H1 (cell line): ENCODE measurements at regions not wholly inside any gene's neighbourhood (a gene's known extent, or its start where the extent isn't known, plus 50 kb on each side); places are given as distances from the start of the nearest gene placed in this dataset.

Experiments used
- CTCF ChIA-PET: fragments of 300-600 bp; sonication (Branson Sonifier 250); formaldehyde crosslinking; loops from one replicate; lab custom pipeline; 2021; ENCODE audit not compliant: partially characterized antibody; lab: Charles Lee
- POLR2A ChIA-PET: fragments of 300-600 bp; sonication (Branson Sonifier 250); formaldehyde crosslinking; loops from one replicate; lab custom pipeline; 2021; ENCODE audit warnings: inconsistent platforms; ENCODE audit not compliant: partially characterized antibody; lab: Charles Lee
- DNase-seq, 2 experiments: peaks; one replicate each; pipeline versions ENCODE4 v3.0.0 to v3.0.0-alpha.2; 2010 to 2022; ENCODE audit warnings: low spot score in 2 of 2, low read depth in 1 of 2, mixed read lengths in 1 of 2
- FAIRE-seq: peaks from 2 replicates; lab custom pipeline; 2011; peaks lifted over from hg19 to GRCh38; lab: Jason Lieb, UNC
- H2AFZ ChIP-seq: 2 replicates; pipeline ENCODE4 v1.8.1; 2012; ENCODE audit warnings: low read length, inconsistent platforms
- H2AK5ac ChIP-seq: 2 replicates; pipeline ENCODE4 v1.6.1; 2013; ENCODE audit warnings: low read depth, low read length
- H2BK120ac ChIP-seq: replicated peaks from 2 replicates; pipeline ENCODE3; 2013; ENCODE audit warnings: low read depth, low read length, inconsistent platforms
- H2BK12ac ChIP-seq: 2 replicates; pipeline ENCODE4 v1.6.1; 2013; ENCODE audit warnings: low read depth, low read length
- H2BK15ac ChIP-seq: 2 replicates; pipeline ENCODE4 v1.6.1; 2013; ENCODE audit warnings: low read length
- H2BK20ac ChIP-seq: 2 replicates; pipeline ENCODE4 v1.6.1; 2013; ENCODE audit warnings: low read length
- H2BK5ac ChIP-seq: 2 replicates; pipeline ENCODE4 v1.6.1; 2013; ENCODE audit warnings: low read depth, low read length
- H3K14ac ChIP-seq: 2 replicates; pipeline ENCODE4 v1.6.1; 2013; ENCODE audit warnings: inconsistent platforms; ENCODE audit not compliant: insufficient read length
- H3K18ac ChIP-seq: 2 replicates; pipeline ENCODE4 v1.6.1; 2013; ENCODE audit warnings: low read length; ENCODE audit errors: extremely low read depth
- H3K23ac ChIP-seq: 2 replicates; pipeline ENCODE4 v1.6.1; 2013; ENCODE audit warnings: inconsistent platforms; ENCODE audit not compliant: insufficient read length
- H3K23me2 ChIP-seq: 2 replicates; pipeline ENCODE4 v1.6.1; 2013; ENCODE audit warnings: low read depth, low read length
- H3K27ac ChIP-seq: 2 replicates; pipeline ENCODE4 v1.6.1; 2011; ENCODE audit warnings: low read depth, low read length, inconsistent platforms
- H3K27me3 ChIP-seq, 4 experiments: replicated peaks in 1 of 4; 1 replicate in 1 of 4; 2 replicates in 3 of 4; pipeline versions ENCODE4 v1.6.1 to v1.8.1; 2011 to 2013; ENCODE audit warnings: low read length in 3 of 4, mild to moderate bottlenecking in 3 of 4, inconsistent platforms in 2 of 4, mixed read lengths in 2 of 4, moderate library complexity in 1 of 4; ENCODE audit not compliant: control insufficient read depth in 3 of 4, insufficient read depth in 3 of 4; ENCODE audit errors: extremely low read depth in 1 of 4
- H3K36me3 ChIP-seq, 4 experiments: 2 replicates each; pipeline versions ENCODE4 v1.6.1 to v1.8.1; 2011 to 2013; ENCODE audit warnings: mild to moderate bottlenecking in 4 of 4, low read length in 3 of 4, moderate library complexity in 2 of 4, control low read depth in 1 of 4, inconsistent platforms in 1 of 4; ENCODE audit not compliant: insufficient read depth in 4 of 4, control insufficient read depth in 2 of 4
- H3K4ac ChIP-seq: replicated peaks from 2 replicates; pipeline ENCODE3; 2013; ENCODE audit warnings: low read length, low read depth, mixed read lengths, inconsistent platforms; ENCODE audit not compliant: insufficient read length
- H3K4me1 ChIP-seq, 4 experiments: replicated peaks in 1 of 4; 1 replicate in 1 of 4; 2 replicates in 3 of 4; pipeline versions ENCODE4 v1.6.1 to v1.8.1; 2011 to 2013; ENCODE audit warnings: low read length in 3 of 4, inconsistent platforms in 2 of 4, mixed read lengths in 1 of 4; ENCODE audit not compliant: insufficient read depth in 4 of 4, control insufficient read depth in 3 of 4
- H3K4me2 ChIP-seq, 2 experiments: 2 replicates each; pipeline versions ENCODE4 v1.6.1 to v1.8.1; 2011 to 2013; ENCODE audit warnings: low read depth in 2 of 2, low read length in 2 of 2, control low read depth in 1 of 2, inconsistent platforms in 1 of 2, mild to moderate bottlenecking in 1 of 2; ENCODE audit not compliant: insufficient read depth in 1 of 2
- H3K4me3 ChIP-seq, 4 experiments: fragments of 200-600, 300-600 bp in 1 of 4; sonication (generic), shearing (Covaris generic), sonication (Bioruptor Twin) in 1 of 4; 2 replicates each; pipeline versions ENCODE4 v1.5.1 to v1.8.1; 2011 to 2016; ENCODE audit warnings: low read length in 4 of 4, low read depth in 3 of 4, control low read depth in 2 of 4, inconsistent platforms in 2 of 4, mild to moderate bottlenecking in 2 of 4, mixed read lengths in 1 of 4, moderate library complexity in 1 of 4; ENCODE audit not compliant: insufficient read depth in 2 of 4; ENCODE audit errors: extremely low read depth in 1 of 4
- H3K56ac ChIP-seq: replicated peaks from 2 replicates; pipeline ENCODE3; 2013; ENCODE audit warnings: low read depth, mild to moderate bottlenecking, mixed read lengths, low read length, inconsistent platforms; ENCODE audit not compliant: insufficient read length
- H3K79me1 ChIP-seq: 2 replicates; pipeline ENCODE4 v1.6.1; 2013; ENCODE audit warnings: low read depth, low read length, control low read depth
- H3K79me2 ChIP-seq, 2 experiments: 2 replicates each; pipeline versions ENCODE4 v1.6.1 to v1.8.1; 2012 to 2013; ENCODE audit warnings: low read length in 2 of 2, mild to moderate bottlenecking in 2 of 2, inconsistent platforms in 1 of 2; ENCODE audit not compliant: insufficient read depth in 2 of 2, control insufficient read depth in 1 of 2
- H3K9ac ChIP-seq, 4 experiments: replicated peaks in 1 of 4; 1 replicate in 1 of 4; 2 replicates in 3 of 4; pipeline versions ENCODE4 v1.6.1 to v1.8.1; 2011 to 2013; ENCODE audit warnings: low read depth in 3 of 4, low read length in 3 of 4, control low read depth in 2 of 4, mild to moderate bottlenecking in 2 of 4, moderate library complexity in 2 of 4, inconsistent platforms in 1 of 4; ENCODE audit errors: extremely low read depth in 1 of 4
- H3K9me3 ChIP-seq, 2 experiments: 2 replicates each; pipeline versions ENCODE4 v1.6.1 to v1.8.1; 2012 to 2013; ENCODE audit warnings: mild to moderate bottlenecking in 2 of 2, moderate library complexity in 2 of 2, control low read depth in 1 of 2, inconsistent platforms in 1 of 2, low read depth in 1 of 2, low read length in 1 of 2, mixed read lengths in 1 of 2; ENCODE audit not compliant: insufficient read depth in 2 of 2
- H4K20me1 ChIP-seq, 2 experiments: replicated peaks in 1 of 2; 2 replicates each; pipeline versions ENCODE3 to v1.8.1; 2011 to 2013; ENCODE audit warnings: inconsistent platforms in 2 of 2, low read length in 2 of 2, mild to moderate bottlenecking in 1 of 2; ENCODE audit not compliant: insufficient read depth in 2 of 2, control insufficient read depth in 1 of 2
- H4K5ac ChIP-seq: 2 replicates; pipeline ENCODE4 v1.6.1; 2013; ENCODE audit warnings: low read length, low read depth, mixed read lengths, inconsistent platforms; ENCODE audit not compliant: insufficient read length
- H4K8ac ChIP-seq: 2 replicates; pipeline ENCODE4 v1.8.0; 2013; ENCODE audit warnings: mild to moderate bottlenecking, moderate library complexity, low read length, inconsistent platforms; ENCODE audit not compliant: insufficient read depth; ENCODE audit errors: extremely low read depth
- H4K91ac ChIP-seq: replicated peaks from 2 replicates; pipeline ENCODE3; 2013; ENCODE audit warnings: low read length, mixed read lengths, inconsistent platforms; ENCODE audit not compliant: insufficient read length
- BACH1 ChIP-seq: IDR thresholded peaks from 2 replicates; pipeline ENCODE4 v1.6.1; 2012; ENCODE audit warnings: low read length, improper control_type of control experiment
- CBX8 ChIP-seq: fragments of 300-800, 300-1000 bp; sonication (generic); IDR thresholded peaks from 2 replicates; pipeline ENCODE4 v1.7.1; 2016; ENCODE audit warnings: low read depth, low read length, borderline replicate concordance
- EP300 ChIP-seq, 2 experiments: IDR thresholded peaks; 1 replicate in 1 of 2; 2 replicates in 1 of 2; pipeline ENCODE4 v1.6.1; 2011 to 2012; ENCODE audit warnings: low read depth in 2 of 2, low read length in 2 of 2, mild to moderate bottlenecking in 2 of 2, borderline replicate concordance in 1 of 2, inconsistent platforms in 1 of 2, moderate library complexity in 1 of 2
- FOSL1 ChIP-seq: IDR thresholded peaks from 2 replicates; pipeline ENCODE4 v1.6.1; 2011; ENCODE audit warnings: mild to moderate bottlenecking, low read depth, low read length, moderate library complexity; ENCODE audit not compliant: insufficient read depth
- HDAC2 ChIP-seq, 2 experiments: fragments of 300-600 bp in 1 of 2; sonication (generic) in 1 of 2; IDR thresholded peaks; 2 replicates each; pipeline ENCODE4 v1.6.1; 2011 to 2012; ENCODE audit warnings: low read depth in 2 of 2, low read length in 2 of 2, mild to moderate bottlenecking in 2 of 2, moderate library complexity in 2 of 2, borderline replicate concordance in 1 of 2, inconsistent platforms in 1 of 2
- PHF8 ChIP-seq: fragments of 200-600 bp; sonication (generic); conservative IDR thresholded peaks from 2 replicates; pipeline ENCODE4 v1.7.1; 2012; ENCODE audit warnings: low read depth, mild to moderate bottlenecking, inconsistent platforms, low read length, moderate library complexity
- SRF ChIP-seq: IDR thresholded peaks from 2 replicates; pipeline ENCODE4 v1.6.1; 2011; ENCODE audit warnings: mild to moderate bottlenecking, low read depth, low read length, moderate library complexity
- WGBS, 2 experiments: shearing (Covaris generic) in 1 of 2; methylation state at CpG; one replicate each; pipeline versions ENCODE4 v1.1.6 to v1.1.7; 2013 to 2015; ENCODE audit warnings: low lambda C conversion rate in 2 of 2, mixed read lengths in 2 of 2, inconsistent platforms in 1 of 2, low coverage in 1 of 2, missing lambda C conversion rate in 1 of 2; ENCODE audit not compliant: insufficient replicate concordance in 2 of 2, insufficient coverage in 1 of 2, insufficient read length in 1 of 2; ENCODE audit errors: extremely low coverage in 1 of 2, missing lambda C conversion rate in 1 of 2; 5-methylcytosine and 5-hydroxymethylcytosine counted together

GRCh38 chr3:107188262-107188661 lies 189.0 kb upstream of the CCDC54 start:
- TF ChIP-seq CBX8 (no peak), SRF (no peak), HDAC2 (IDR thresholded peaks at IDR 0.05; ENCODE audit: borderline replicate concordance in 1 of 2, low read depth in 2 of 2, low read length in 2 of 2) (no peak), BACH1 (no peak), PHF8 (no peak), FOSL1 (no peak), EP300 (IDR thresholded peaks at IDR 0.05; ENCODE audit: borderline replicate concordance in 1 of 2, low read depth in 2 of 2, low read length in 2 of 2) (no peak)
- no peak for DNase-seq
- H3K14ac ChIP-seq: no peak overlapping the region
- ChIA-PET CTCF (interaction anchor here (2.0 kb wide), 1 partner anchor 10 kb away, joined by 7 read pairs; no protein-coding TSS in a partner anchor), POLR2A (no interaction called here)
- no peak overlapping the region for H2BK5ac ChIP-seq
- H4K5ac ChIP-seq: no peak overlapping the region
- H3K9me3 ChIP-seq: no peaks in the 10 kb centered on the region
- H3K79me1 ChIP-seq: no peaks in the 10 kb centered on the region
- H4K8ac ChIP-seq: no peak overlapping the region
- no peaks in the 10 kb centered on the region for H3K36me3 ChIP-seq
- H3K9ac ChIP-seq: no peak overlapping the region
- no peak overlapping the region for H2BK120ac ChIP-seq
- H2BK20ac ChIP-seq: no peak overlapping the region
- H2AK5ac ChIP-seq: no peak overlapping the region
- no peak overlapping the region for H2BK12ac ChIP-seq
- H3K23me2 ChIP-seq: no peaks in the 10 kb centered on the region
- 93% methylated on average over 2 of the region's 2 CpGs; no CpG with 5 or more reads in 1 of the 2 experiments for WGBS, 2 experiments
- no peak overlapping the region for H2AFZ ChIP-seq
- no peak overlapping the region for H3K27ac ChIP-seq
- no peaks in the 10 kb centered on the region for H4K20me1 ChIP-seq
- no peak overlapping the region for H3K23ac ChIP-seq
- H3K27me3 ChIP-seq: no peaks in the 10 kb centered on the region
- no peak overlapping the region for H4K91ac ChIP-seq
- H3K4ac ChIP-seq: no peak overlapping the region
- no peak overlapping the region for H3K4me3 ChIP-seq
- no peak overlapping the region for H3K4me2 ChIP-seq
- no peak overlapping the region for H3K56ac ChIP-seq
- H3K18ac ChIP-seq: no peak overlapping the region
- FAIRE-seq: no peak
- no peaks in the 10 kb centered on the region for H3K4me1 ChIP-seq
- no peak overlapping the region for H2BK15ac ChIP-seq
- H3K79me2 ChIP-seq: no peaks in the 10 kb centered on the region
